ENCODE measurements at regions not wholly inside any gene's neighbourhood (a gene's known extent, or its start where the extent isn't known, plus 50 kb on each side); places are given as distances from the start of the nearest gene placed in this dataset.

DNA sequence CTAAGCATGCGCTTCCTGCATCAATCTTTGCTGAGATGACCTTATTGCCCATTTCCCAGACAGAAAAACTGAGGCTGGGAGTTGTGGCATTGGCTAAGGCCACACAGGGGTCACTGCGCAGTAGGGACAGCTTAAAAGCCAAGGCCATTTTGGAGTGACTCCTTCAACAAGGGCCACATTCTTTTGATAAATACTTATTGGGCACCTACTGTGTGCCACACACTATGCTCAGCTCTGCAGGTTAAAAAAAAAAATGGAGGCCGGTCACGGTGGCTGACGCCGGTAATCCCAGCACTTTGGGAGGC lies 108.6 kb downstream of the CEBPB start:
- TF ChIP-seq GATA3 (IDR thresholded peaks at IDR 0.05; ENCODE audit: low read depth, low read length): no peak
- no peak for TF ChIP-seq GATA2 (IDR thresholded peaks at IDR 0.05; ENCODE audit: low read depth, low read length)
